Stomach (tissue), 4 donors: ENCODE measurements at regions not wholly inside any gene's neighbourhood (a gene's known extent, or its start where the extent isn't known, plus 50 kb on each side); places are given as distances from the start of the nearest gene placed in this dataset.

Experiments
- CTCF ChIP-seq, 7 experiments: fragments of 450-650 bp in 4 of 7; fragments of 200-600 bp in 3 of 7; sonication (generic) in 3 of 7; IDR thresholded peaks; one replicate each; pipeline ENCODE4 v1.5.1; 2016 to 2019; ENCODE audit warnings: antibody characterized with exemption in 7 of 7, control low read depth in 2 of 7, mild to moderate bottlenecking in 1 of 7
- EP300 ChIP-seq: sonication (generic); formaldehyde crosslinking; IDR thresholded peaks from one replicate; pipeline ENCODE4 v1.6.1; 2017; ENCODE audit warnings: antibody characterized with exemption

- TF ChIP-seq CTCF (IDR thresholded peaks at IDR 0.05) (no peak), EP300 (no peak)
Measured at GRCh38 chr5:91255396-91256141, 127.5 kb downstream of the ARRDC3 start.
